ENCODE measurements at regions not wholly inside any gene's neighbourhood (a gene's known extent, or its start where the extent isn't known, plus 50 kb on each side); places are given as distances from the start of the nearest gene placed in this dataset.

DNA sequence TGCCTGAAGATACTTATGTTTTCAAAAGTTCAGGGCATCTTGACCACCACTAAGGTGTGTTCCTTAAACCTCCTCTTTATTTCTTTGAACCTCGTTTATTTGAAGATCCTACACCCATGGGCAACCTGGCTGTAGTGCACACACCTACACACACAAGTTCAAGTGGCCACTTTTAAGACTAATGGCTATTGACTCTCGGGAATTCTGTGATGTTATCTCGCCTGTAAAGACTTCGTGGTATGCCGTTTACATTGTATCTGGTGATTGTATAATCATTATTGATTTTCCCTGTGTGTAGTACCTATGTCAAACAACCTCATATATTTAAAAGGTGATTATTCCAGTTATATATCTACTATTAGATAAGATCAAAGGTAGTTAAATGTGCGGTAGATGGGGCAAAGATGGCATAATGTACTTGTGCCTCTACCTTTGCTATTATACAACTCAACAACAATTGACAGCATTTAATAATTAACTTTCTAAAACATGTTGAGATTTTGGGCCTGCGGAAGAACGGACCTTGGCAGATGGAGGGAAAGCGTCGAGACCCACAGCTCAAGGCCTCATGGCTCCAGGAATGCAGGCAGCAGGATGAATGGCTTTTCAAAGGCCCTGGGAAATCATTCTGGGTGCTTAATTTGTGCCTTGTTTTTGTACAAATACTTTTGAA lies 51.4 kb upstream of the IRX2 start:
- no peak for DNase-seq (ENCODE audit: low read depth)

DNA sequence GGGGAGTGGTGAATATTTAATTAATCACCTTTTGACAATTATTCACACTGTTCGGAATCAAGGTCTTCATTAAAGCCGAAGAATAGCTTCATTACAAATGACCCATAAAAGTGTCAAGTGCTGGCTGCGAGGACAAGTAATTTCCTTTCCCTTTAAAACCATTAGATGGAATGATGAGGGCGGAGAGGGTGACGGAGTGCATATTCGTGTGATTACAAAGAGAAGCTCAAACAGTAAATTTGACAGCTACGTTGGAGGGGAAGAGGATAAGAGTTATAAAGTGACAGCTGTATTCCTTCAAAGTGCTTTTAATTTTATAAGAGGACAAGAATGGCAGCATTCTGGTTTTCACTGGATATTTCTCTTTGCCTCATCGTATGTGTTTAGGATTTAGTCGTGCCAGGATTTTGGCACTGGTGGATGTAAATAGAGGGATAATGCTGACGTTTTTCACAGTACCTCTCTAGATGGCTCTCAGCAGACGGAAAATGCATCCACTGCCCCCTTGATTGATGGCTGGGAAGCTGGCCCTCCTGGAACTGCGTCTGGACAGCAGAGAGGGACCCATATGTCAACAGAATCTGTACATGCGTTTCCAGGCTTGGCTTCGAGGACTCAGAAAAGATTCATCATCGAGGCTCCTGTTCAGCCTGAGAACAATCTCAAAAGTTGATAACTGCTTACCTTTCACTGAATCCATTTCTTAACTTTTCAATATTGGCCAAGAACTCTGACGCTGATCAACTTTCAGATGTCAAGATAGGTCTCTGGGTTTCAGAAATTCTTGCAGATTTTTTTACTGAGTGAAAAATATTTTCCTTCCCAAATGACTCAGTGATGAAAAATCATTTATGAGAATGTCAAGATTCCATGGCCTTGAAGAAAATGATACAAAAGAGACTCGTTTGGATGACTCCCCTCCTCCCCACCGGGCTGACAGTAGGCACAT lies 50.4 kb upstream of the IRX2 start:
- DNase-seq (ENCODE audit: low read depth) = no peak
